COLO668 (cell line): ENCODE measurements at regions not wholly inside any gene's neighbourhood (a gene's known extent, or its start where the extent isn't known, plus 50 kb on each side); places are given as distances from the start of the nearest gene placed in this dataset.
A peak's percentile ranks its signal among the peaks of the same experiment; 100 is the strongest.

Experiments used
- DNase-seq: peaks from one replicate; lab custom pipeline; 2025; ENCODE audit not compliant: unreplicated experiment; lab: John Stamatoyannopoulos, UW

GRCh38 chr18:26794230-26795101 lies 71.0 kb downstream of the AQP4 start:
- no peak for DNase-seq

- no peak for DNase-seq
These were observed 72.8 kb downstream of the AQP4 start for GRCh38 chr18:26792661-26793060.

DNA sequence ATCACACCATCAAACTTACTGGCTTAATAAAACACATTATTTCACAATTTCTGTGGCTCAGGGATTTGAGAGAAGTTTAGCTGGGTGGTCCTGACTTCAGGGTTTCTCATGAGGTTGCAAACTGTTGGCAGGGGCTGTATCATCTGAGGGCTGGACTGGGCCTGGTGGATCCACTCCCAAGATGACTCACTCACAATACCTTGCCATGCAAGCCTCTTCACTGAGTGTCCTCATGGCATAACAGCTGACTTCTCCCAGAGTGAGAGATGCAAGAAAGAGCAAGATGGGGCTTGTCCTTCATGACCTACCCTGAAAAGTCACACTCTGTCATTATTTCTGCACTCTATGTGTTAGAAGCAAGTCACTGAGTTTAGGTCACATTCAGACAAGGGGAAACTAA lies 73.8 kb downstream of the AQP4 start:
- DNase-seq, result no peak

DNA sequence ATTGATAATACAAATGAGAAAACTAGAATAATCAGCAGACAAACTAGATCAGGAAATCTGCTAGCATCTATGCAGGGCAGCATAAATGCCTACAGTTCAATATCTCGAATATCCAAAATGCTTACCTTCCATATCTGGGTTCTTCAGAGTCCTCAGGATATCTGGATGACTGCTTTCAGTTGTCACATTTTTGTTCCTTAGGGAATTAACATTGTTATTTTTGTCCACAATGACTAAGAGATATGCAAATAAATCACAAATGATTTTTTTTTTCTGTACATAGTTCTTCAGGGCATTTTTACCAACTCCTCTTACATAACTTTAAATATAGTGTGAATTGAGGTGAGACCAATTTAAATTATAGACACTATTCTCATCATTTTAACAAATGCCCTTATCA lies 80.9 kb downstream of the AQP4 start:
- DNase-seq, result no peak

DNA sequence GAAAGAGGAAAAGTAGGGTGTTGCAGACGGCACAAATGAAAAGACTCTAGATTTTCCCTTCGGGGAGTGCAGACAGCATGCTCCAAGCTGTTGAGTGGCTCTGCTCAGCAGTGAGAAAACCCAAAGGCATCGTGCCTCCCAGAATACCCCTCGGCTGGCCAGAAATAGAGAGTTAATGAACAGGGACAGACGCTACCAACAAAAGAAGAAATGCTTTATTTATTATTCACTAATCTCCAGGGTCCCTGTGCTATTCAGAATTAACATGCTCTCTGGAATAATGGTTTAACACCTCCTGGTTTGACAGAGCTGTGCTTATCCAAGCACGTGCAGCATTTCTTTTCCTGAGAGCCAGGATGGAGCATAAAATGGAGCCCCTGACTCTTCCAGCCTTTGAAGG lies 82.3 kb downstream of the AQP4 start:
- no peak for DNase-seq

- DNase-seq, result no peak
These were observed 84.8 kb downstream of the AQP4 start for GRCh38 chr18:26780520-26781325.

DNA sequence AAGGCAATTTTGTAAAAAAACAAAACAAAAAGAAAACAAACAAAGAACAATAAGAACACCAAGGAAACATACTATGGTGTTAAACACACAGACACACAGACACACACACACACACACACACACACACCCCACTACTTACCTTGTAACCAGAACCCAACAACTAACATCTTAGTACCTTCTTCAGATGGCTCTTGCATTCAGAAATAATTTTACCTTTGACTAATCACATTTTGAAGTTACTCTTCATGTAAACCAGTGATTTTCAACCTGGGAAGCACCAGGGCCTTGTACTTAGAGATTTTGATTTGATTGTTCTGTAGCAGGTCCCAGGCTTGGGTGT lies 87.5 kb downstream of the AQP4 start:
- no peak for DNase-seq

- DNase-seq, result no peak
These were observed 88.0 kb downstream of the AQP4 start for GRCh38 chr18:26777351-26778053.

DNA sequence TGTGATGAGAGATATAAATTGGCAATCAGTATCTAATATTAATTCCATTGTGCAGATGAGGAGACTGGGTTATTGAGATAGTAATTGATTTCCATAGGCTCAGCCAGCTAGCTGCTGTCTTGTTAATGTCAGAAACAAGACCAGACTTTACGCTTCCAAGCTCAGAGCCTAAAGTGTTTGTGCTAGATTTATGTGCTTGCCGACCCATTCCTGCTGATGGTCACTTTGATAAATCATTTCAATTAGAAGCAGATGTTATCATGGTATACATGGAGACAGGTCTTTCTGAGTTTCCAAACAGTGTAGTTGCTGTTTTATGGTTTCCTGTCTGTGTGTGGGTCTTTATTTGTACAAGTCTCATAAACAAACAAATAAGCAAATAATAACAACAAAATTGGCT lies 92.8 kb downstream of the AQP4 start:
- DNase-seq, result no peak

DNA sequence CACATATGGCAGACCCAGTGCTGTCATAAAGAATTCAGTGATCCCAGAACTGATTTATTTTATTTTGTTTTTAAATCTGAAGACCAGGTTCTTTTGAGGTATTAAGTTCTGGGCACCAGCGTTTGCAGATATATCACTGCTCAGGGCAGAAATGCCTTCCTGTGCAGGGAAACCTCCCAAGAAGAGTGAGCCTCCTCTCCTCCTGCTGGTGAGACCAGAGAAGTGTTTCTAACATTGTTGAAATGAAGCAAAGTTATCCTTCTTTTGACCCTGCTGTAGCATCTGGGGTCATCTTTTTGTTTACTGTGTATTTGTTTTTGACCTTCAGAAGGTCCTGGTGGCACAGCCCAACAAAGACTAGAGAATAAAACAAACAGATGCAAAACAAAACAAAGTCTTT lies 94.0 kb downstream of the AQP4 start:
- no peak for DNase-seq

- DNase-seq, result no peak
These were observed 97.1 kb downstream of the AQP4 start for GRCh38 chr18:26768385-26768784.

DNA sequence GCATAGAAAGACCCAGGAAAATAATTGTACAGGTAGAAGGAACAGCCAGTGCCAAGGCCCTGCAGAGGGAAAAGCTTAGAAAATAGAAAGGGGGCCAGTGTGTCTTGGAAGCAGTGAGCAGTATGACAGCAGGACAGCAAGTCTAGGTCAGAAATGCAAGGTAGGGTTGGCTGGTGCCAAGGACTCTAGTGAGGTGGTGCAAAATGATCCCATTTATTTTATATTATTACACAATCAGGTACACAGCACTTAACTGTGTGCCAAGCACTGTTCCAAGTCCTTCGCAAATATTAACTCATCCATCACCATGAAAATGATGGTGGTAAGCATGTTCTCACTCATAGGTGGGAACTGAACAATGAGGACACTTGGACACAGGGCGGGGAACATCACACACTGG lies 100.0 kb downstream of the AQP4 start:
- no peak for DNase-seq

- peak; percentile 48 for DNase-seq
These were observed 100.9 kb downstream of the AQP4 start for GRCh38 chr18:26764586-26764985.

- DNase-seq, result no peak
These were observed 101.3 kb downstream of the AQP4 start for GRCh38 chr18:26764177-26764576.

- no peak for DNase-seq
These were observed 101.9 kb downstream of the AQP4 start for GRCh38 chr18:26763446-26764110.

- DNase-seq, result peak; percentile 29
These were observed 108.1 kb downstream of the AQP4 start for GRCh38 chr18:26757263-26758019.

DNA sequence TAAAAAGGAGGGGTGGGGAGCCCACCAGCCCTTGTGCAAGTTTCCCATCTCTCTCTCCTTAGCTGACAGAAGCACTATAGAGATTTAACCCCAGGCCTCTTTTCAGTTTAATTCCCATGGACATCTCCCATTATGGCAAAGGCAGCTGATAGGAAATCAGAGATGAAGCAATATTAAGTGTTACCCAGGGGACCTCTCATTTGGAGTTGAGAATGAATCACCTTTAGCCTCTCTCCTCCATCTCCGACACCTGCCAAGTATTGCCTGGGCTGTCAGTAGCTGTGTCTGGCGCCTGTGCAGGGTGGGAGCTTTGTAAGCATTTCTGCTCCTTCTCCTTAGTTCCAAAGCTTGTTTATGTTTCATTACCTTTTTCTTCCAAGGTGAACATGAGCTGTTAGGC lies 109.0 kb downstream of the AQP4 start:
- no peak for DNase-seq

DNA sequence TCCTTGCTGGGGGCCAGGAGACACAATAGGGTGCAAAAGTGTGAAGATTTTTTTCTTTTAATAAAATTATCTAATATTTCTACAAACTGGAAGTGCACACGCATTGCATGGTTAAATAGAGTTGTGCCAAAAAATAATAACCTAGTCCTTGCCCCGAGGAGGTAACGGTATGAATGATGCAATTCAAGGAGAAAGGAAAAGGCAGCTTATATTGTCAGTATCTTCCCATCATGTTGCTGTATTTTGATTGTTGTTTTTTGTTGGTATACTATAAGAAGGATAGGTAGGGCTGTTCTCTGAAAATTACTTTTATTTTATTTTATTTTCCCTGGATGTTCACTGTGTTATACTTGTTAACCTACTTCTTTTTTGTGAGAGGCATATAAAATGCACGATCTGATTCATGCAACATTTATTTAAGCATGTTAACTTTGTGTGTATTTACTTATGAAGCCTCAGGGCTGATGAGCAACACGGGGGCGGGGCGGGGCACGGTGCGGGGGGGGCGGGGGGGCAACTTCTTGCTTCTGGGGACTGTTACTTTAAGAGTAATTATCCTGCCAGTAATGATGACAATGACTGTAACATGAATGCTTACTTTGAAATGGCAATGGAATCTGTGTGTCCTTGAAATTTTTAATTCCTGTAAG lies 118.6 kb downstream of the AQP4 start:
- no peak for DNase-seq

DNA sequence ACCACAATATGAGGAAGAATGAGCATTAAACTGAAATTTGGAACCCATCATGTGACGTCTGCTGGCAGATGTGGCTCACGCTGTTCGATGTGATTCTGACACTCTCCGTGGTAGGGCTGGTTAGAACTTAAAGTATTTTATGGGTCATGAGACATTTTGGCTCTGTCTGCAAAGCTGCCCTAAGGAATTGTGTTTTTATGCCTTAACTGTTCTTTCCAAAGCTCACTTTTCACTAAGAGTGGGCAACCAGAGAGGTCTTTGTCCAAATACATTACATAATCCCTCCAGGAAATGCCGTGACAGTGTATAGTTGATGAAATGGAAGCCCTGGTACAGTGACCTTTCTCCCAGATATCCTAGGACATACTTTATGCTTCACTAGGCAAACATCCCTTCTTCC lies 119.1 kb downstream of the AQP4 start:
- DNase-seq, result no peak
